DND-41 (cell line): ENCODE measurements at regions not wholly inside any gene's neighbourhood (a gene's known extent, or its start where the extent isn't known, plus 50 kb on each side); places are given as distances from the start of the nearest gene placed in this dataset.
"Not testable (repeated sequence)": the region's sequence is repeated elsewhere in the genome, so short reads cannot be mapped to it uniquely, and the experiment has no call there.

Experiments used
- ATAC-seq: fragments of 200-7000 bp; cut with Tn5 transposase; 3 replicates; pipeline ENCODE4 v1.9.1; 2021; ENCODE audit warnings: low read depth; ENCODE audit not compliant: insufficient read depth
- DNase-seq: peaks from one replicate; pipeline ENCODE4 v3.0.0-alpha.2; 2020
- H2AFZ ChIP-seq: 2 replicates; pipeline ENCODE4 v1.6.0; 2012; ENCODE audit warnings: low read depth, low read length
- H3K27ac ChIP-seq: 2 replicates; pipeline ENCODE4 v1.5.1; 2012; ENCODE audit warnings: low read length, inconsistent platforms
- H3K27me3 ChIP-seq: fragments of 200-600 bp; sonication (generic); 2 replicates; pipeline ENCODE4 v1.6.0; 2012; ENCODE audit warnings: low read length, mild to moderate bottlenecking, inconsistent platforms; ENCODE audit not compliant: insufficient read depth, poor library complexity
- H3K36me3 ChIP-seq: 2 replicates; pipeline ENCODE4 v1.5.1; 2012; ENCODE audit warnings: low read length, inconsistent platforms; ENCODE audit not compliant: insufficient read depth
- H3K4me1 ChIP-seq: 2 replicates; pipeline ENCODE4 v1.5.1; 2012; ENCODE audit warnings: mild to moderate bottlenecking, low read length; ENCODE audit not compliant: insufficient read depth
- H3K4me2 ChIP-seq: 2 replicates; pipeline ENCODE4 v1.6.0; 2012; ENCODE audit warnings: mild to moderate bottlenecking, moderate library complexity, low read length, inconsistent platforms; ENCODE audit not compliant: insufficient read depth
- H3K4me3 ChIP-seq, 2 experiments: fragments of 200-600 bp in 1 of 2; shearing (Covaris generic) in 1 of 2; 2 replicates each; pipeline ENCODE4 v1.5.1; 2012 to 2016; ENCODE audit warnings: inconsistent platforms in 2 of 2, low read length in 2 of 2, mild to moderate bottlenecking in 2 of 2, low read depth in 1 of 2, moderate library complexity in 1 of 2
- H3K79me2 ChIP-seq: 2 replicates; pipeline ENCODE4 v1.6.0; 2012; ENCODE audit warnings: low read length, inconsistent platforms; ENCODE audit not compliant: insufficient read depth
- H3K9ac ChIP-seq: 2 replicates; pipeline ENCODE4 v1.6.0; 2012; ENCODE audit warnings: low read depth, mild to moderate bottlenecking, inconsistent platforms, low read length, moderate library complexity
- H3K9me3 ChIP-seq: 2 replicates; pipeline ENCODE4 v1.5.1; 2012; ENCODE audit warnings: low read length, moderate library complexity, mild to moderate bottlenecking, inconsistent platforms; ENCODE audit not compliant: insufficient read depth, severe bottlenecking
- H4K20me1 ChIP-seq: 2 replicates; pipeline ENCODE4 v1.6.0; 2012; ENCODE audit warnings: low read length; ENCODE audit not compliant: insufficient read depth
- CTCF ChIP-seq: IDR thresholded peaks from 2 replicates; pipeline ENCODE4 v1.5.1; 2012; ENCODE audit warnings: borderline replicate concordance, low read length, moderate library complexity, mild to moderate bottlenecking; ENCODE audit not compliant: poor library complexity, severe bottlenecking; ENCODE audit errors: extremely low read depth
- EZH2 ChIP-seq: IDR thresholded peaks from 3 replicates; pipeline ENCODE4 v1.6.1; 2012; ENCODE audit warnings: borderline replicate concordance, low read depth, mild to moderate bottlenecking, moderate library complexity, low read length, inconsistent platforms; ENCODE audit not compliant: severe bottlenecking

GRCh38 chr12:126038434-126038833, 973.2 kb downstream of the AACS start:
- Histone ChIP-seq H3K4me1 (no peaks in the 10 kb centered on the region), H3K9me3 (no peaks in the 10 kb centered on the region), H2AFZ (no peak overlapping the region), H3K4me2 (no peak overlapping the region), H3K4me3 (no peak overlapping the region), H3K27ac (no peak overlapping the region), H3K79me2 (no peaks in the 10 kb centered on the region), H4K20me1 (no peaks in the 10 kb centered on the region), H3K27me3 (no peaks in the 10 kb centered on the region), H3K36me3 (no peaks in the 10 kb centered on the region), H3K9ac (no peak overlapping the region)
- TF ChIP-seq EZH2 (no peak), CTCF (no peak)
- DNase-seq = no peak
- no peak for ATAC-seq

GRCh38 chr12:126040307-126040706, 975.1 kb downstream of the AACS start:
- H4K20me1 ChIP-seq = no peaks in the 10 kb centered on the region
- H3K4me3 ChIP-seq = no peak overlapping the region
- H3K27me3 ChIP-seq = no peaks in the 10 kb centered on the region
- no peaks in the 10 kb centered on the region for H3K36me3 ChIP-seq
- DNase-seq (no peak), ATAC-seq (no peak)
- no peak overlapping the region for H3K27ac ChIP-seq
- H3K9ac ChIP-seq = no peak overlapping the region
- no peak overlapping the region for H3K4me2 ChIP-seq
- no peak for TF ChIP-seq CTCF
- no peak for TF ChIP-seq EZH2
- H3K4me1 ChIP-seq = no peaks in the 10 kb centered on the region
- H3K9me3 ChIP-seq = no peaks in the 10 kb centered on the region
- no peak overlapping the region for H2AFZ ChIP-seq
- no peaks in the 10 kb centered on the region for H3K79me2 ChIP-seq

GRCh38 chr12:126042286-126042685, 977.1 kb downstream of the AACS start:
- DNase-seq = no peak
- Histone ChIP-seq H3K4me3 (no peak overlapping the region), H2AFZ (no peak overlapping the region), H3K36me3 (no peaks in the 10 kb centered on the region), H3K4me2 (no peak overlapping the region), H3K9ac (no peak overlapping the region), H3K4me1 (no peaks in the 10 kb centered on the region), H4K20me1 (no peaks in the 10 kb centered on the region), H3K9me3 (no peaks in the 10 kb centered on the region), H3K27me3 (no peaks in the 10 kb centered on the region), H3K27ac (no peak overlapping the region), H3K79me2 (no peaks in the 10 kb centered on the region)
- TF ChIP-seq CTCF (no peak), EZH2 (no peak)
- ATAC-seq = no peak

DNA sequence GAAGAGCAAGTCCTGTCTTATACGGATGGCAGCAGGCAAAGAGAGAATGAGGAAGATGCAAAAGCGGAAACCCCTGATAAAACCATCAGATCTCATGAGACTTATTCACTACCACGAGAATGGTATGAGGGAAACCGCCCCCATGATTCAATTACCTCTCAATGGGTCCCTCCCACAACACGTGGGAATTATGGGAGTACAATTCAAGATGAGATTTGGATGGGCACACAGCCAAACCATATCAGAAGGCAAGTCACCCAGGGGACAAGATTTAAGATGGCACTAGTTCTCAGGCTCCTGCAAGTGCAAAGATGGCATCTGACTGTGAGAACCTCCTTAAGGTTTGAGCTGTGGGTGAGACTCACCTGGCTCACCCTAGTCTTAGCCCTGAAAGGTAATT, 984.3 kb downstream of the AACS start:
- H3K4me3 ChIP-seq, H3K9ac ChIP-seq, ATAC-seq, H3K79me2 ChIP-seq, DNase-seq, H3K27ac ChIP-seq, H2AFZ ChIP-seq, H3K4me2 ChIP-seq, H4K20me1 ChIP-seq, H3K36me3 ChIP-seq, H3K27me3 ChIP-seq, H3K4me1 ChIP-seq, H3K9me3 ChIP-seq: not testable (repeated sequence)
